ENCODE measurements at regions not wholly inside any gene's neighbourhood (a gene's known extent, or its start where the extent isn't known, plus 50 kb on each side); places are given as distances from the start of the nearest gene placed in this dataset.

- TF ChIP-seq POLR2A (IDR thresholded peaks at IDR 0.05; ENCODE audit: low read depth, low read length) (no peak), POLR2AphosphoS5 (IDR thresholded peaks at IDR 0.05; ENCODE audit: low read depth, low read length) (no peak), TAF1 (IDR thresholded peaks at IDR 0.05; ENCODE audit: low read depth, low read length) (no peak), SPI1 (IDR thresholded peaks at IDR 0.05; ENCODE audit: low read depth, low read length) (no peak)
These were observed 1750.7 kb upstream of the FLRT2 start for GRCh38 chr14:83779266-83779665.

Measured in GM12891 (cell line).